Fibroblast of skin of right quadriceps (primary cell): ENCODE measurements at regions not wholly inside any gene's neighbourhood (a gene's known extent, or its start where the extent isn't known, plus 50 kb on each side); places are given as distances from the start of the nearest gene placed in this dataset.

ENCODE experiments used
- DNase-seq: peaks from one replicate; pipeline ENCODE4 v3.0.0-alpha.2; 2013

- DNase-seq: peak; percentile 73
These were observed 368.8 kb downstream of the MEIS1 start for GRCh38 chr2:66803726-66804125.

GRCh38 chr2:66805016-66805865, 370.3 kb downstream of the MEIS1 start:
- DNase-seq: no peak

DNA sequence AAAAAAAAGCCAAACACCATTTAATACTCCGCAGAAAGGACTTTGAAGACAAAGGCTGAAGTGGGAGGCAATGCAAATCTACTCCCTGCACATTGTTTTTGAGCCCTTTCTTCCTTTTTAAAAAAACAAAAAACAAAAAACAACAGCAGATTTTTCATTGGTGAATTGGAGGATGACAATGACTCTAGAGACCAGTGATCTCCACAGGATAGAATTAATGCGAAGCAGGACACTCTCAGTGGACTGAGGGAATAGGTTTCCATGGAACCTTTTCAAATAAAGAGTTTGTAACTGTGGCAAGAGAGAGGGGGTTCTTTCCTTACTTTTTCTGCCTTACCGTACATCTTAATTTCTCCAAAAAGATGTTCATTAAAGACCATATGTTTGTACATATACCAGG, 371.0 kb downstream of the MEIS1 start:
- DNase-seq: no peak

GRCh38 chr2:66813525-66813924, 378.6 kb downstream of the MEIS1 start:
- DNase-seq: peak; percentile 17

- peak; percentile 36 for DNase-seq
These were observed 379.1 kb downstream of the MEIS1 start for GRCh38 chr2:66813976-66814375.

DNA sequence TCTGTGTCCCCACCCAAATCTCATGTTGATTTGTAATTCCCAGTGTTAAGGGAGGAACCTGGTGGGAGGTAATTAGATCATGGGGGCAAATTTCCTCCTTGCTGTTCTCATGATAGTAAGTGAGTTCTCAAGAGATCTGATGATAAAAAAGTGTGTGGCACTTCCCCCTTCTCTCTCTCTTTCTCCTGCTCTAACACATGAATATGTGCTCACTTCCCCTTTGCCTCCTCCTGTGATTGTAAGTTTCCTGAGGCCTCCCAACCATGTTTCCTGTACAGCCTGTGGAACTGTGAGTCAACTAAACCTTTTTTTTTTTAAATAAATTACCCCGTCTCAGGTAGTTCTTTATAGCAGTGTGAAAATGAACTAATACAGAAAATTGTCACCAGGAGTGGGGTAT, 380.0 kb downstream of the MEIS1 start:
- DNase-seq: no peak

GRCh38 chr2:66815886-66816285, 381.0 kb downstream of the MEIS1 start:
- no peak for DNase-seq

- DNase-seq: no peak
These were observed 386.2 kb downstream of the MEIS1 start for GRCh38 chr2:66821168-66821567.

DNA sequence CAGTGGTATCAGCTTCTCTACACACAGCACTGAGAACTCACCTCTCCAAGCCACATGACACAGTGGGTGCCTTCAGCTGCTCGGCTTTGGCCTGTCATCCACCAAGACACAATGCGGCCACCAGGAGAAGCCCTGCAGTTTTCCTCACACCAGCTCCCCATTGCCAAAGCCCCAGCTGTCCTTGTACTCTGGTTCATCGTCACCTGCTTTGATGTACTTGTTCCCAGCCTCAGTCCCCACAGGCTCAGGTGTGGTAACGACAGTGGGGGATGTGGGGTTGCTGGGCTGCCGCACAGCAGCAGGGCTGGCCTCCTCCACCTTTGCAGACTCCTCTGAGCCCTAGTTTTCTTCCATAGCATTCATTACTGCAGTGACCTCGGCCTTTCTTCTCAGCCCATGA, 387.3 kb downstream of the MEIS1 start:
- no peak for DNase-seq

- no peak for DNase-seq
These were observed 390.0 kb downstream of the MEIS1 start for GRCh38 chr2:66824926-66825325.

GRCh38 chr2:66827851-66828250, 392.9 kb downstream of the MEIS1 start:
- DNase-seq: no peak

DNA sequence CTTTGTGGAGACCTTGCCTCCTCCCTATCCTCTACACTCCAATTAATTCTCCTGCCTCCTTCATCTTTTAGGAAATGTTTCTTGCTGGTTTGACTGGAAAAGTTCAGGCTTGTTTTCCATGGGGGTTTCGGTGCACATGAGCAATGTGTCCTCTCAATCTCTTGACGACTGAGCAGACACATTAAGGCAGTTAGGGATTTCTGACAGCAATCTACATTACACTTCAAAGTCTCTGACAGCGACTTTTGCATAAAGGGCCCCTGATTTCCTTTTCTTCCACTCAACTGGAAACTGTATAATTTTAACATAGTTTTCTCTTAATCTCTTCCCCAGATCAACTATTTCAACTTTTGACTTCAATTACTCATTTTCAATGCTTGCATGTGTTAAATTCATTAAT, 394.0 kb downstream of the MEIS1 start:
- no peak for DNase-seq

DNA sequence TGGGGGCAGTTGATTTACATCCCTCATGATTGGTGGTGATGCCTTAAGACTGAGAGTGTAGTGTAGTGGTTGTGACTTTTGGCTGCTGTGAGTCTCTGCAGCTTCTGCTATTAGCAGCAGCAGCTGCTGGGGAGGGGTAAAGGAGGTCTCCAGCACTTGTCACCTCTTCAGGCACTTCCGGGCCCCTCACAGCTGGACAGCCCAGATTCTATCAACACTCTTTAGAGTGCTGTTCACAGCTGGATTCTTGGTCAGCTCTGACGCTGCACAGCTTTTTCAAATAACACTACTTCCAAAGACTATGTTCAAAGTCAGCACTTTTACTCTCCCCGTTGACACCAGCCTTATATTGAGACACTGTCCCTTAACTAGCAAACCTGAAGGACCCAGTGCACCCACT, 396.0 kb downstream of the MEIS1 start:
- DNase-seq: no peak

DNA sequence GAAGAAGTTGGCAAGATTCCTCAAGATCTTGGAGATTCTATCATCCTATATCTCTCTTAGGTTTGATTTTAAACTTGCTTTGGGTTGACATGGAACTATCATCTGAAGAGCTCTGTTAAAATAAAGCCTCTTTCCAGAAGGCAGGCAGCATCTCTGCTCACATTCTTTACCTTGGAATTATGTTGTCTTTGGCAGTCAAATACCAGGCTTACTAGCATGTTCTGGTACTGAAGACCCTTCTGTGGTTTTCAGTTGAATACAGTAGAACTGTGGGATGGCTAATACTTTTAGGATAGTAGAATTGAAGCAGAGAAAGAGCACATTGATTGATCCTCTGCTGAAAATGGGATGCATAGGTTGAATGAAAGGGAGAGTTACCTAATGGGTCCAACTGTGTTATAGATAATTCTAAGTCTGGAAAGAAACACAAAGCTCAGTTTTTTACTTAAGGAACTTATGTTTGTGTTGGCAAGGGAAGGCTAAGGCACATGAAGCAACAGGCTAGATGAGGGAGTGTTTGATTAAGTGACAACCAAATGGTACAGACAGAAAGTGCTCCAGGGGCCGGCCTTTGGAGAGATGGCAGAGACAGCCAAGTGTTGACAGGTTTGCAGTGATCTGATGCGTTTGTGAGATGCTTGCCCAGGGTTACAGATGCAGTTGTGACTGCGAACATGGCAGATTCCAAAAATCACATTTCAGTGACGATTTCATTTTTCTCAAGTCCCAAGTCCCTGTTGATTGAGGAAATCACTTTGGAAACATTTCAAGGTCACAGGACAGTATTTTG, 397.9 kb downstream of the MEIS1 start:
- DNase-seq: no peak

DNA sequence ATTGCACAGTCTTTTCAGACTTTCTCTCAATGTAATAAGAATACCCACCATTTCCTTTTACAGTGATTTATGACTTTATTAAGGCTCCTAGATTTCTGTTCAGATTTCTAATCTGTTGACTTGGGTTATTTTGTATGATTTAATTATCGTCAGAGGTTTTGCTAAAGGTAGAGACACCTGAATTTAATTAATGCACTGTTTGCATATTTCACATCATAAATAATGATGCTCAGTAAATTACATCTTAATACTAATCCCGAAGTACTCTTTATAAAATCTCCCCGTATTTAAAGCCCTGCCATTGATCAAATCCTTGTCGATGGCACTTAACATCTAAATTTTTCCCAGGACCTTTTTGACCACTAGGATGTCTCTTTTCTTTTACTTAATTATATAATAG, 399.9 kb downstream of the MEIS1 start:
- no peak for DNase-seq

GRCh38 chr2:66836851-66837250, 401.9 kb downstream of the MEIS1 start:
- no peak for DNase-seq

GRCh38 chr2:66839551-66840320, 404.8 kb downstream of the MEIS1 start:
- peak; percentile 99 for DNase-seq

GRCh38 chr2:66840321-66841002, 405.5 kb downstream of the MEIS1 start:
- DNase-seq: peak; percentile 76

- DNase-seq: no peak
These were observed 408.9 kb downstream of the MEIS1 start for GRCh38 chr2:66843847-66844246.

DNA sequence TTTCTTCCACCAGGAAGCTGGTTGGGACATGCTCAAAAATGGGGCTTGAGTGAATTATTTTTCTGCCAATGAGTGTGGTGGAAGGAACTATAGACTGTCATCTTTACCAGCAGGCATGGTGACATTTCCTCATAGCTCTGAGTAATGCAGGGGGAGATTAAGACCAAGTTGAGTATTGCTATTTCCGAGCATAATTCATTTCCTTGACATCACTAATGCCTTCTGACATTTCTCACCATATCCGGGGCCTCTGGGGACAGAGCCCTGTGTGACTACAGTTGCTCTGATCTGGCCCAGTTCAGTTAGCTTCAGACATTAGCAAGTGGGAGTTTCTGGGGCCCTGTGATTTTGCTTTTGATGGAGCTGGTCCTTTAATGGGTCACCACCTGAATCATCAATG, 410.4 kb downstream of the MEIS1 start:
- DNase-seq: peak; percentile 78

- no peak for DNase-seq
These were observed 412.0 kb downstream of the MEIS1 start for GRCh38 chr2:66846887-66847286.

DNA sequence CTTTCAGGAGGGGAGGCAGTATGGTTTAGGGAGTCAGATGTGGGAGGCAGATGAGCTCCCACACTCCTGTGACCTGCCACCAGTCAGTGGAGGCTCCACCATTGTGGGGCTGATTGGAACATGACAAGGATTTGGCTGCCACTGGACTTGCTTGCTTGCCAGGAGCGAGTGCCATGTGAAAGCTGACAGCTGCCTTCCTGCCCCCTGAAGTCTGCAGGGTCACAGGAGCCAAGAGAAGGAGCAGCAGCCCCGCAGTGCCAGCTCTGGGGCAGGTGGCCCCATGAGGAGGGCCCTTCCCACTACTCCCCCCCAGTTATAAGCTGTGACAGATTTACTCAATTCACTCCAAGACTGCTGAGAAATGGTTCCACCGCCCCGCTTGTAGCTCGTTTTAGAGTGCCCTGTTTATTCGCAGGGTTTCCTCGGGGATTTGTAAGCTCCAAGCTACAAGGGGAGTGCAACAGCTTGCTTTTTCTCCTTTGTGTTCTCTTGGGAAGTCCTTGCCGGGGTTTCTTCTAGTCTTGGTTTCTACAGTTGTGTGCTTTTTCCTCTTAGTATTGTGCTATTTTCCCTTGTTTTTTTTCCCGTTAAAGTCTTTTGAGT, 414.3 kb downstream of the MEIS1 start:
- no peak for DNase-seq
